Fibroblast of skin of scalp (primary cell): ENCODE measurements at regions not wholly inside any gene's neighbourhood (a gene's known extent, or its start where the extent isn't known, plus 50 kb on each side); places are given as distances from the start of the nearest gene placed in this dataset.

Experiments
- DNase-seq: peaks from one replicate; pipeline ENCODE4 v3.0.0-alpha.2; 2013

DNA sequence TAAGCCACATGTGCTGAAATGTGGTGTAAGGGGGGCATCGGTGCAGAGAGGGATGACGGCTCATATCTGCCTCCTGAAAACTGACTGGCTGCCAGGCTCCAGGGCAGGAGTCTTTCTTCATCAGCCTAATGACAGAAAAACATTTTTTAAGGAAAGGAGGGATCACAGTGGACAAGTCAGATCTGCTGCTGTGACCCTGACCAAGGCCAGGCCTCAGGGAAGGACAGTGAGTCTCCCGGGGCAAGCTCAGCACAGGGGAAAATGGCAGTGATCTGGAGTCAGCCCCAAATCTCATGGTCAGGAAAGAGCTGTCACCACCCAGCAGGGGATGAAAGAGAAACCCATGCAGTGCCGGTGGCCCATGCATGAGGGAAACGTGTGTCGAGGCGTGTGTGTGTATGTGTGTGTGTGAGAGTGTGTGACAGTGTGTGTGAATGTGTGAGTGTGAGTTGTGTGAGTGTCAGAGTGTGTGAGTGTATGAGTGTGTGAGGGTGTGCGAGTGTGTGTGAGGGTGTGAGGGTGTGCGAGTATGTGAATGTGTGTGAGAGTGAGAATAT, 134.5 kb downstream of the INHBB start:
- DNase-seq, result no peak

DNA sequence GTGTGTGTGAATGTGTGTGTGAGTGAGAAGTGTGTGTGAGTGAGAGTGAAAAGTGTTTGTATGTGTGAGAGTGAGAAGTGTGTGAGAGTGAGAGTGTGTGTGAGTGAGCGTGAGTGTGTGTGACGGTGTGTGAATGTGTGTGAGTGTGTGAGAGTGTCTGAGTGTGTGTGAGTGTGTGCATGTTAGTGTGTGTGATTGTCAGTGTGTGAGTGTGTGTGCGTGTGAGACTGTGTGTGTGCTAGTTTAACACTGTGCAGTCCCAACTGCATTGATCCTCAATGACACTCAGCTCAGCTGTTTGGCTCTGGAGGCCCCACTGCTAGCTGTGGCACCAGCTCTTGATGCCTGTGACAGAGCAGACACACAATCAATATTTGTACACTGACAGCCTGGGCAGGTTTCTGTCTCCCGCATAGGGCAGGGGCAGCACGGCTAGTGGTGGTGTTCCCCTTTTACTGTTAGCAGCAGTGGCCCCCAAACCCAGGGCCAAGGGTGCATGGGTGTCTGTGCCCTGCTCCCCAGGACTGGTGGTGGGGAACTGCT, 135.0 kb downstream of the INHBB start:
- DNase-seq, result no peak

DNA sequence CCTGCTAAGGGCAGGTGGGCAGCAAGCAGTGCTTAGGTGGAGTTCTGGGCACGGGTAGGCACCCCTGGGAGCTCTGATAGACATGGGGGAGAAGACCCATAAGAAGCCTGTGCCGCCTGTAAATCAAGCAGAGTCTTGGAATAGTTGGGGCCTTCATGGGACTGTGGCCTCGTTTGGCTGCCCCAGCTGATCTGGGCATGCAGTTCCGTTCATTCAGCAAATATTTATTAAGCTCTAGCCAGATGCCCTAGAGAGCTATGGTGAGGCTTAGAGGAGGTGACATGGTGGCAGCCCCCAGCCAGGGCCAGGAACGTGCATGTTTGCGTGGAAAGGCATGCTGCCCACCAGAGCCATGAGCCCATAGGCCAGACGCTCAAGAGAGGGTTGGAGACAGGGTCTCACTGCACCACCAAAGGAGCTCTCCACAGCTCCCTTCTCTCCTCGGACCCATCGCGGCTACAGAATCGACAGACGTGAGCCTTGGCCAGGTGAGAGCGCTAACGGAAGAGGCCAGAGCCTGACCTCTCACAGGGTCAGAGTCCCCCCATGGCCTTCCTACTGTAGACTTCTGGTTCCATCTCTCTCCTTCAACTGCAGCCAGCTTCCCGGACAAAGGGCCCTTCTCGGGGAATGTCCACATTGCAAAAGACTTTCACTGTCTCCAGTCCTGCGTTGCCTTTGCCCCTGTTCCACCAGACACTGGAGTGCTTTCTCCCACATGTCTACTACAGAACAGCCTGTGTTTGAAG, 135.7 kb downstream of the INHBB start:
- no peak for DNase-seq

DNA sequence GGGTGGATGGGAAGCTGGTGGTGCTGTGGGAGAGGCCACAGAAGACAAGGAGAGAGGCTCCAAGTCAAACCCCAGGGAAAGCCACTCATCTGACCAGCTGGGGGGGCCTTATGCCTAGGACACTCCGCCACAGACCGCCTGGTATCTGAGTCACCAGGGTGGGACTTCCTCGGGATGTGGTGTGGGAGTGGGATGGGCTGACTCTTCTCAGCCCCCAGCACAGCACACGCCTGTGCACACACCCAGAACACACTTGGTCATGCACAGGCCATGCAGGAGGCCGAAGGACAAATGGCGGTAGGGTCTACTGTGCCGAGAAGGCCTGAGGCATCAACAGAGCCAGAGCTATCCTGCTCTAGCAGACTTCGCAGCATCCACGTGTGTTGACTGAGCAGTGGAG, 136.4 kb downstream of the INHBB start:
- no peak for DNase-seq

DNA sequence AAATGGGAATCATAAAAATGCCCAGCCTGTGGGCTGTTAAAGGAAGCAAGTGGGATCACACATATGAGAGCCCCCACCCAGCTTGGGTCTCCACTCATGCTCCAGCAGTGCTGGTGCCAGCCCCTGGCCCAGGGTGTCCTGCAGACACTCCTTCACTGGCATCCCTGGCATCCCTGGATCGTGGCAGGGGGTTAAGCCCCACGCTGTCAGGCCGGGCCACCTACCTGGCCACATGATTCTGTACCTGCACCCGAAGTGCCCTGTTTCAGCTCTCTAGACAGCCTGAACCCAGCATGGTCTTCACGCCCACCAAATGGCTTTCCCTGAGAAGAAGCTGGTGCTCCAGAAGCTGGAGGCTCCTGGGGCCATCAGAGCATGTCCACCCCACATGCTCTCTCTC, 137.4 kb downstream of the INHBB start:
- DNase-seq, result no peak

DNA sequence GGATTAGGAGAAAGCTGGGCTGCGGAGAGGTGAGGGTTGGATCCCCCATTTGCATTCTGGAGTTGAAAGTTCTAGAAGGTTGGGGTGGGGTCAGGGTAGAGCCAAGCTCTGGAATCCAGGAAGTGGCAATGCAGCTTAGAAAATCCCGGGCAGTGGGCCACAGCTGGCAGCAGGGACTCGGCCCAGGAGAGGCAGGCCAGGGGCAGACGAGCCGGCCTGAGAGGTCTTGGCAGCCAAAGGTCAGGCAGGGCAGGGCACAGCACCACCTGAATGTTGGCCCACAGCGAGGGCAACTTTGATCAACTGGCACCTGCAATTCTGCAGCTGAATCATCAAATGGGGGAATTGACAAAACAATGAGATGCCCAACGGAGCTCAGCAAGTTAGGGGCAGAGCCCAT, 139.2 kb downstream of the INHBB start:
- DNase-seq, result no peak

DNA sequence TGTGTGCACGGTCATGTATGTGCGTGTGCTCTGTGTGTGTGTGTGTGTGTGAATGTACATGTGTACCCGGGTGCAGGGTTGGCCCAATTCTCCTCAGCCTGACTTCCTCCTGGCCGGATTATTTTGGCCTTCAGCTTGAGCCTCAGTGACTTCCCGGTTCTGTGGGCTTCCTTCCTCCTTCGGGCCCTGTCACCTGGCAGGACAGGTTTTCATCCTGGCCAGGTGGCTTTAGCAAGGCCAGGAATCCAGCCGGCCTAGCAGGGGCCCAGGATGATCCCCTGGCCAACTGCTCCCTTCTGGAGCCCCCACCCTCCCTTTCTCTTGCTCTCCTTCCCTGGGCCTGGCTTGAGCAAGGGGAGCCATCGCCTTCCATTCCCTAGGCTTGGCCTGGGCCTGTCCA, 140.5 kb downstream of the INHBB start:
- no peak for DNase-seq

DNA sequence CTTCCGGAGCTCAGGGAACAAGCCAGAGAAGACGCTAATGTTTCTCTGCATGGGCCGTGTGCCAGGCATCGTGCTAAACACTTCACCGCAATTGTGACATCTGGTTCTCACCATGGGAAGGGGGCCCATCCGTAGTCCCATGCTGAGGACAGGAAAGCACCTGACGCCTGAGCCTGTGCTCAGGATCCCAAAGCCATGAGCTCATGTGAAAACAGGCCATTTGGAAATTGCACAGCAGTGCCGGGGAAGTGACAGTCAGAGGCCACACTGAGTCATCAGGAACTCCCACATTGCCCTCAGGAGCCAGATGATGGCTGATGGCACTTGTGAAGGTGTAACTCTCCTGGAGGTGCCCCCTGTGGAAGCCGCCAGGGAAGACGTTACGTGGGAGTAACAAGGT, 141.0 kb downstream of the INHBB start:
- DNase-seq, result no peak

DNA sequence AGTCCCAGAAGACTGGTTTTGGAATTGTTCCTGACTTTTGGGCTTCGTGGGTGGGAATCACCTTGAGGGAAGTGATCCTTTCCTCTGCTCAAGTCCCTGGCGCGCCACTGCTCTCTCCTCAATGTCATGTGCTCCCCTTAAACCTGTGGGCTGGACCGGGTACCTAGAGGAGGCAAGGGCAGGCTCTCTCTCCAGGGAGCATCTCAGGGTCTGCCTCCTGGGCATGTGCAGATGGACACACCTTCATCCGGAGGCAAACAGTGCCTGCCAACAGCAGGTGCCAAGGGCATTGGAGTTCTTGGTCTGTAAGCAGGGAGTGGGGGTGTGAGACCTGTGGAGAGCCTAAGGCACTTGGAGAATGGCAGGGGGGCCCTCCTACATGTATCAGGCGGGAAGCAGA, 142.6 kb downstream of the INHBB start:
- DNase-seq, result no peak

DNA sequence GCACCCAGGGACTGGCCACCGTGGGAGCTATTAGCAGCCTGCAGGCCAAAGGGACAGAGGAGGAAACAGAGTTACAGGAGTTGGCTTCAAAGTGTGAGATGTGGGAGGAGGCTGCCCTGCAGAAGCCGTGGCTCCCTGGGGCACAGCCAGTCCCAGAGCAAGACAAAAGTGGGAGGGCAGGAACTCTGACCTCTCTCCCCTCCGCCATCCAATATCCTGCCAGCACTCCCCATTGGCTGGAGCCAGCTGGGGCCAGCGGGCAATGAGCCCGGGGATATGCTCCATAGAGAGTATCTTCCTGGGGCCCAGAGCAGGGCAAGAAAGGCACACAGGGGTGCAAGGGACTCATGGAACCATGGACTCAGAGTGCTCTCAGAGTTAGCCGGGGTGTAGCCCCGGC, 143.1 kb downstream of the INHBB start:
- no peak for DNase-seq

DNA sequence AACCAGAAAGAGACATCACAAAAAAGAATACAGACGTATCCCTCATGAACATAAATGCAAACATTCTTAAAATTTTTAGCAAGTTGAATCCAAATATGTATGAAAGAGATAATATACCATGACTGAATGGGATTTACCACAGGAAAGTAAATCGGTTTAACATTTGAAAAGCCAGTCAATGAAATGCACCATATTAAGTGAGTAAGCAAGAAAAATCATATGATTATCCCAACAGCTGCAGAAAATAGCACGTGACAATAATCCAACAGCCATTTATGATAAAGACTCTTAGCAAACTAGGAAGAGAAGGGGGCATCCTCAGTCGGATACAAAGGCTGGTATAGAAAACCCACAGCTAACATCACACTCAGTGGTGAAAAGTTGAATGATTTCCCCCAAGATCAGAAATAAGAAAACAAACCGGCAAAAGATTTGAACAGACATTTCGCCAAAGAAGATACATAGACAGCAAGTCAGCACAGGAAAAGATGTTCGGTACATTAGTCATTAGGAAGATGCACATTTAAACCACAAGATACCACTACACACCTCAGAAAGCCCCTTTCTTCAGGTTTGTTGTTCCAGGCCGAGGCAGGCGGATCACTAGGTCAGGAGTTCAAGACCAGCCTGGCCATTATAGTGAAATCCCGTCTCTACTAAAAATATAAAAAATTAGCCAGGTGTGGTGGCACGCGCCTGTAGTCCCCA, 144.3 kb downstream of the INHBB start:
- no peak for DNase-seq

DNA sequence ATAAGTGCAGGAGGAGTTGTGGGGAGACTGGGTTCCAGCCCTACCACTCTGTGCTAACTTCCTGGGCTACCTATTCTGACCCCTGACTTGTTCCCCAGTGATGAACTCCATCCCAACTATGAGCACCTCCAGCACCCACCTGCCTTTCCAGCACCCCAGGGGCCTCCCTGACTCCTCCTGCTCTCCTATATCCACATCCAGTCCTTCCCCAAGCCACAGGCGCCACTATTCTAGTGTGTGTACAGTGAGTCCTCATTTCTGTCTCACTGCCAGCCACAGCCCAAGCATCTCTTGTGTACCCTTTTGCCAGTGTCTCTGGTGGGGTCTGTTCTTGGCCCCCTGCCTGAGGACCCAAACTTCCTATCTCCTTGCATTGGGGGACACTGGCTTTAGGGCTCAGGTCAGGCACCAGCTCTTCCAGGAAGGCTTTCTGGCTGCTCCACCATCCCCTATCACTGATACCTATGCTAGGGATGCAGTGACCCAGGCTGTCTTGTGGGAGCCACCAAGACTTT, 145.2 kb downstream of the INHBB start:
- no peak for DNase-seq

DNA sequence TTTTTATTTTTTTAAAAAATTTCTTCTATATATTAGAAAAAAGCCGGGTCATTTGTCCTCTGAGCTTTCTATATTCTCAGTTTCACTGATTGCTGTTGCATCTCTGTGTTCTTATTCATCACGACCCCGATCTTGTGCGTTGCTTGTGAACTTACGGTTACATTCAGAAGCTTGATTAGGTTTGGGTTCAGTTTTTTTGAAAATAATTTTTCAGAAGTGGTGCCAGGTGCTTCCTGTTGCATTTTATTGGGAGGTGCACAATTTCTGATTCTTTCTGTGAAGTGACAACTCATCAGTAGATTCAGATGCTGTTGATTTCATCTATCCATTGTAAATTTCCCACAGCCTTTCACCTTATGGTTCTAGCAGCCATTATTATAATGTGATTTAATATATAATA, 147.3 kb downstream of the INHBB start:
- DNase-seq, result no peak

DNA sequence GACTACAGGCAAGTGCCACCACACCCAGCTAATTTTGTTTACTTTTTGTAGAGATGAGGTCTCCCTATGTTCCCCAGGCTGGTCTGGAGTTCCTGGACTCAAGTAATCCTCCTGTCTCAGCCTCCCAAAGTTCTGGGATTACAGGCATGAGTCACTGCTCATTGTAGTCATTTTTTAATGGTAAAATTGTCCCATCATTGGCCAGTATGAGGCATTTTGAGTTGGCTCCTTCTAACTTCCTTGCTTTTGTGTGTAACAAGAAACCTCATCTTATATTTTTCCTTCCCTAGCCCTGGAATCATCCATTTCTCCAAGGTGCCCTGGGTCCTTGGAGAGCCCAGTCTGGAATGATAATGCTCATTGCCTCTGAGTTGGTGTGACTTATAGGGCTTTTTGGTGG, 148.5 kb downstream of the INHBB start:
- DNase-seq, result no peak

DNA sequence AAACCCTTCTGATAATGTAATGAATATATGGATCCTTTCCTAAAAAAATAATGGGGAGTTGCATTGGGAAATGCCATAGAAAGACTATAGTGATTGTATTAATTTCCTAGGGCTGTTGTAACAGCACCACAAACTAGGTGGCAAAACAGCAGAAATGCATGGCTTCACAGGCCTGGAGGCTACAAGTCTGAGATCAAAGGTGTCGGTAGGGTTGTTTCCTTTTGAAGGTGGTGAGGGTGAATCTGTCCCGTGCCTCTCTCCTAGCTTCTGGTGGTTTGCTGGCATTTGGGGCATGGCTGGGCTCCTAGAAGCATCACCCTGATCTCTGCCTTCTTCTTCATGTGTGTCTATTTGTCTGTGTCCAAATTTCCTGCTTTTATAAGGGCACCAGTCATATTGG, 149.7 kb downstream of the INHBB start:
- DNase-seq, result no peak

DNA sequence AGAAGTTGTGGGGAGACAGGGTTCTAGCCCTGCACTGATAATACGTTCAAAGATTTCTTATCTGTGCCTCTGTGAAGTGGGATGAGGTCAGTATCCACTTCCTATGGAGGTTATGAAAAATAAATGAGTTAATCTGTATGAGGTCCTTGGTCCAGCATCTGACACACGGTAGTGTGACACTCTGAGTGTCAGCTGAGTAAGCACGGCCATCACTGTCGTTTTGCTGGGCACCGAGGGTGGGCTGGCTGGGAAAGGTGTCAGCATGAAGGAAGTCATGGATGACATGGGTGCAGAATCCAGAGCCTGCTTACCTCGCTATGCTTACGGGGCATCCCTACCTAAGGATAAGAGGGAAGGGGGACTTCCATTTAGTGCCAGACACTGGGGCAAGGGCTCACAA, 150.3 kb downstream of the INHBB start:
- no peak for DNase-seq

DNA sequence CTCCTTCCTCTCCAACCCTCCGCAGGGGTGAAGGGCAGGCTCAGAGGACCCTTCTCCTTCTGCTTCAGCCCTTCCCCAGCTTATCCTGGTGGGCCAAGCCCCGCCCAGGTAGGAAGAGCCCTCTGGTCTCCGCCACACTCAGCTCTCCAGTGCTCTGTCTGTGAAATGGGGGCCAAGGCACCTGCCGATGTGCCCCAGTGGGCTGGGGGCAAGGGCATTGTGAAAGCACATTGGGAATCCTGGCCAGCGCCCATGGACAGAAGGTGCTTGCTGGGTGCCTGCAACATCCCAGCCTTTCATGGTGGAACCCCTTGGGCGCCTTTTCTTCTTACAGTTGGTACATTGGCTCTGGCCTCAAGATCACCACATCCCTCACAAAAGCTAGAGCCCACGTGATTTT, 150.8 kb downstream of the INHBB start:
- no peak for DNase-seq

DNA sequence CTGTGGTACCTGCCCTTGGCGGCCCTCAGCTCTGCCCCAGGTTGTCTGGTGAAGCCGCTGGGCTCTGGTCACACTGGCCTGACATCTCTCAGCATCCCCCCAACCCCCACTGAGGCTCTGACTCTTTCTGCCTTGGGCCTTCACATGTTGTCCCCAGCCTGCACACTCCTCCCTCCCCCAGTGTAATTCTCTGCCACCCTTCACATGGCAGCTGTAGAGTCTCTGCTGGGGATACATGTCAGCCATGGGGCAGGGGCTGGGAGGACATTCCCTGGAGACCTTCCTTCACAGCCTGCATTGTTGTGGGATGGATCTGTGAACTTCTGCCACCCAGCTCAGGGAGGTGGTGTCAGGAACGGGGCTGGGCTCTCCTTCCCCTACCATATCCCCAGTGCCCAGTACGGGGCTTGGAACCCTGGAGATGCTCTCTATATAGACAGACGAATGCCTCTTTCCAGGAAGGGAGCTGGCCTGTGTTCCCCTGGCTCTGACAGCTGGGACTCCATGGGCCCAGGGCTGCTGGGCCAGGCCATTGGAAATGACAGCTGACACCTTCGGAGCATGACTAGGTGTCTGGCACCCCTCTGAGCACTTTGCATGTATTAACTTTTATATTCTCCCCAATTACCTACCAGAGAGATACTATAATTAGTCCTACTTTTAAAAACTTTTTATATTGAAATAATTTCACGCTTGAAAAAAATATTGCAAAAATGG, 151.5 kb downstream of the INHBB start:
- no peak for DNase-seq

DNA sequence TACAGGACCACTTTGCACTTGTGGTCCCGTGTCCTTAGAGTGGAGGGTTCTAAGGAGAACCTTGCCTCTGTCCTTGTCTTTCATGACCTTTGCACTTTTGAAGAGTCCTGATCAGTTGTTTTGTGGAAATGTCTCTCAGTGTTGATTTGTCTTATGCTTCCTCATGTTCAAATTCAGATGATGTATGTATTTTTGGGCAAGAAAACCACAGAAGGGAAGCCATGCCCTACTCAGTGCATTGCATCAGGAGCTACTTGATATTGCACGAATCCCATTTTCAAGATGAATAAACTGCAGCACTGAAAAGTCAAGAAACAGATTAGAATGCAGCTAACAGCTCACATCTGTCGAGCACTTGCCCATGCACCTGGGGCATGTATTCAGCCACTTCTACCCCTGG, 152.2 kb downstream of the INHBB start:
- DNase-seq, result no peak

DNA sequence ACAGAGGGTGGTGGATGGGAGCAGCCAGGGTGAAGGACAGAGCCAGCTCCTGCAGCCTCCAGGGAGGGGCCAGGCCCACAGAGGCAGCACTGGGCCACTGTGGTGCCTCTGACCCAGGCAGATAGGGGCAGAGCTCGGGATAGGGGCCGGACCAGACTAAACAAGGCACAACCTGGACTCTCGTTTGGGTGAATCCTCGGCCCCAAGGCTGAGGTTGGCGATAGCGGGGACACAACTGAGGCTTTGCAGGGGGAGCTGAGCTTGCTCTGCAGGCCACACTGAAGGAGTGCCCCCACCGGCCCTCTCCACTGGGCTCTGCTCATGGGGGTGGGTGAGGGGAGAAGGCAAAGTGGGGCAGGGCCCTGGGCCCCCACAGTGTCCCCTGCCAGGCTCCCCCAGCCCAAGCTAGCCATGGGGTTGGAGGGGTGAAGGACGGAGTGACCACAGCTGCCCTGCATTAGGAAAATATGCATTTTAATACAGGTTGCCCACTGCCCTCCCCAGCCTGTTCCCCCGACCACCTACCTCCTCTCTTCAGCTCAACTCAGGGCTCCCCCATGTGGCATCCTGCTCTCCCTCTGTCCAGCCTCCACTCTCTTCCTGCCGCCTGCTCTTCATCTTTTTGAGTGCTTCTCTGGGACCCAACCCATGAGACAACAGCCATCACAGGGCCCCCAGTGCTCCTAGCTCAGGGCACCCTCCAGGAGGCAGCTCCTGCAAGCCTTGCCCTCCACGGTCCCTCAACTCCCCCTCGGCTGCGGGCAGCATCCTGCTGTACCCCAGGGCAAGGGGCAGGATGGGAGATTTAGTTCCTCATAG, 152.8 kb downstream of the INHBB start:
- no peak for DNase-seq

DNA sequence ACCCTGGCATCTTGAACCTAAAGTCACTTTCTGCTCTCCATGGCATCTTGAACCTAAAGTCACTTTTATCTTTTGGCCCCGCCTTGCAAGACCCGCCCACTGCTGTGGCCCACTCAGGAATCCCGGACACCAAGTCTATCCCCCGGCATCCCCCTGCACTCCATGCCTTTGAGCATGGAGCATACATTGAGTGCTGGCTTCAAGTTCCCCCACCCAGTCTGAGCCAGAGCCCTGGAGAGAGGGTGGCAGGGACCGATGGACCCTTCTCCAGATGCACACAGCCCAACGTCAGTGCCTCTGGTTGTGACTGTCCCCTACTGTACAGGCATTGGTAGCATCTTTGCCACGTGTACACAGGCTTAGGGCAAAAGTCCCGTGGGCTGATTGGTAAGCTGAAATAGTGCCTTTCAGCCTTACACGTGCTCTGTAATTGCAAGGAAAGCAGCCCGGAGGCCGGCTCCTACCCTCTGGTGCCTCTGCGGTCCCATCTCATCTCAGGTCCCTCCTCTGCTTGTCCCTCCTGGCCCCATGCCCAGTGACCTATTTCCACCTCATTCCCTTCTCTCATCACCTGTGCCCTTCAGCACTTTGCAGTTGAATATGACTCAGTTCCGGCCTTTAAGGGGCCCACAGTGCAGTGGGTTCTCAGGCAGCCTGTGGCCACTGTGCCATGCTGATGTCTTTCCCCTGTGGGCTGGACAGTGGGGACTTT, 154.0 kb downstream of the INHBB start:
- no peak for DNase-seq
